Skeletal muscle tissue (tissue), 3 donors: ENCODE measurements at regions not wholly inside any gene's neighbourhood (a gene's known extent, or its start where the extent isn't known, plus 50 kb on each side); places are given as distances from the start of the nearest gene placed in this dataset.
A peak's percentile ranks its signal among the peaks of the same experiment; 100 is the strongest.

Experiments
- H3K27ac ChIP-seq: one replicate; pipeline ENCODE4 v1.7.0; 2013; ENCODE audit warnings: mild to moderate bottlenecking, low read depth, low read length, inconsistent platforms
- H3K27me3 ChIP-seq, 3 donors: one replicate each; pipeline ENCODE4 v1.7.0; 2013; ENCODE audit warnings: low read length in 3 of 3; ENCODE audit not compliant: control insufficient read depth in 3 of 3, insufficient read depth in 3 of 3
- H3K36me3 ChIP-seq, 3 donors: one replicate each; pipeline ENCODE4 v1.7.0; 2013; ENCODE audit warnings: low read length in 3 of 3; ENCODE audit not compliant: control insufficient read depth in 3 of 3, insufficient read depth in 3 of 3
- H3K4me1 ChIP-seq, 3 donors: one replicate each; pipeline ENCODE4 v1.7.0; 2013; ENCODE audit warnings: low read length in 3 of 3, mild to moderate bottlenecking in 3 of 3; ENCODE audit not compliant: control insufficient read depth in 3 of 3, insufficient read depth in 3 of 3
- H3K4me3 ChIP-seq, 3 donors: one replicate each; pipeline ENCODE4 v1.7.0; 2013; ENCODE audit warnings: low read length in 3 of 3
- H3K9ac ChIP-seq, 3 donors: one replicate each; pipeline ENCODE4 v1.7.0; 2013; ENCODE audit warnings: low read length in 3 of 3, mild to moderate bottlenecking in 3 of 3, moderate library complexity in 2 of 3, low read depth in 1 of 3
- H3K9me3 ChIP-seq, 3 donors: one replicate each; pipeline ENCODE4 v1.7.0; 2013; ENCODE audit warnings: low read length in 3 of 3; ENCODE audit not compliant: control insufficient read depth in 3 of 3
- donor health status: Osteomylitis.

- H3K27ac ChIP-seq = peak overlapping the region; percentile 96
- H3K9ac ChIP-seq = peak overlapping the region in 1 of 3 donors; percentile 55
- H3K27me3 ChIP-seq = no peaks in the 10 kb centered on the region
- no peaks in the 10 kb centered on the region for H3K36me3 ChIP-seq
- no peak overlapping the region for H3K4me3 ChIP-seq
- H3K9me3 ChIP-seq = no peaks in the 10 kb centered on the region
- peaks cover 4 to 15% (median 11%) of the 10 kb centered on the region in 3 donors for H3K4me1 ChIP-seq
These were observed 77.8 kb downstream of the BOD1 start for GRCh38 chr5:173538654-173539053.

- H3K9me3 ChIP-seq = no peaks in the 10 kb centered on the region
- H3K27ac ChIP-seq = peak overlapping the region; percentile 96
- no peak overlapping the region for H3K4me3 ChIP-seq
- H3K9ac ChIP-seq = peak overlapping the region in 1 of 3 donors; percentile 55
- peaks cover 4 to 15% (median 11%) of the 10 kb centered on the region in 3 donors for H3K4me1 ChIP-seq
- no peaks in the 10 kb centered on the region for H3K27me3 ChIP-seq
- H3K36me3 ChIP-seq = no peaks in the 10 kb centered on the region
These were observed 78.4 kb downstream of the BOD1 start for GRCh38 chr5:173538018-173538417.

- H3K27ac ChIP-seq = peak overlapping the region; percentile 96
- H3K27me3 ChIP-seq = no peaks in the 10 kb centered on the region
- H3K9ac ChIP-seq = no peak overlapping the region
- peaks cover 0 to 16% (median 13%) of the 10 kb centered on the region in 3 donors for H3K4me1 ChIP-seq
- no peak overlapping the region for H3K4me3 ChIP-seq
- H3K36me3 ChIP-seq = no peaks in the 10 kb centered on the region
- no peaks in the 10 kb centered on the region for H3K9me3 ChIP-seq
These were observed 79.2 kb downstream of the BOD1 start for GRCh38 chr5:173537228-173537627.

- Histone ChIP-seq H3K27me3 (no peaks in the 10 kb centered on the region), H3K36me3 (no peaks in the 10 kb centered on the region), H3K9me3 (no peaks in the 10 kb centered on the region), H3K9ac (no peak overlapping the region), H3K27ac (no peak overlapping the region), H3K4me1 (peaks cover 4 to 25% (median 15%) of the 10 kb centered on the region in 3 donors), H3K4me3 (no peak overlapping the region)
These were observed 80.3 kb downstream of the BOD1 start for GRCh38 chr5:173535976-173536639.

GRCh38 chr5:173535166-173535975 lies 81.1 kb downstream of the BOD1 start:
- Histone ChIP-seq H3K9me3 (no peaks in the 10 kb centered on the region), H3K4me3 (no peak overlapping the region), H3K27ac (no peak overlapping the region), H3K4me1 (peaks cover 4 to 26% (median 15%) of the 10 kb centered on the region in 3 donors), H3K27me3 (no peaks in the 10 kb centered on the region), H3K36me3 (no peaks in the 10 kb centered on the region), H3K9ac (no peak overlapping the region)

GRCh38 chr5:173534664-173535063 lies 81.8 kb downstream of the BOD1 start:
- Histone ChIP-seq H3K36me3 (no peaks in the 10 kb centered on the region), H3K9ac (no peak overlapping the region), H3K9me3 (no peaks in the 10 kb centered on the region), H3K4me3 (no peak overlapping the region), H3K27ac (no peak overlapping the region), H3K4me1 (peaks cover 4 to 26% (median 15%) of the 10 kb centered on the region in 3 donors), H3K27me3 (no peaks in the 10 kb centered on the region)

- Histone ChIP-seq H3K4me1 (peaks cover 4 to 26% (median 15%) of the 10 kb centered on the region in 3 donors), H3K4me3 (no peak overlapping the region), H3K27ac (no peak overlapping the region), H3K27me3 (no peaks in the 10 kb centered on the region), H3K9me3 (no peaks in the 10 kb centered on the region), H3K36me3 (no peaks in the 10 kb centered on the region), H3K9ac (no peak overlapping the region)
These were observed 82.4 kb downstream of the BOD1 start for GRCh38 chr5:173534031-173534430.

- no peak overlapping the region for H3K27ac ChIP-seq
- no peak overlapping the region for H3K4me3 ChIP-seq
These were observed 83.7 kb downstream of the BOD1 start for GRCh38 chr5:173532689-173533250.

GRCh38 chr5:173531863-173532262 lies 84.6 kb downstream of the BOD1 start:
- Histone ChIP-seq H3K4me1 (peaks cover 4 to 16% (median 9%) of the 10 kb centered on the region in 3 donors), H3K27ac (peak overlapping the region; percentile 9), H3K27me3 (no peaks in the 10 kb centered on the region), H3K4me3 (no peak overlapping the region), H3K9me3 (no peaks in the 10 kb centered on the region), H3K36me3 (no peaks in the 10 kb centered on the region), H3K9ac (peak overlapping the region in 2 of 3 donors; percentile 50 to 51)

More at GRCh38 chr5:173532689-173533250, 83.7 kb downstream of the BOD1 start:
- Histone ChIP-seq H3K27me3 (no peaks in the 10 kb centered on the region), H3K9ac (no peak overlapping the region), H3K36me3 (no peaks in the 10 kb centered on the region), H3K4me1 (peaks cover 4 to 16% (median 9%) of the 10 kb centered on the region in 3 donors), H3K9me3 (no peaks in the 10 kb centered on the region)

- Histone ChIP-seq H3K9me3 (no peaks in the 10 kb centered on the region), H3K4me3 (no peak overlapping the region), H3K27ac (no peak overlapping the region), H3K4me1 (peaks cover 4 to 16% (median 9%) of the 10 kb centered on the region in 3 donors), H3K9ac (no peak overlapping the region), H3K27me3 (no peaks in the 10 kb centered on the region), H3K36me3 (no peaks in the 10 kb centered on the region)
These were observed 85.9 kb downstream of the BOD1 start for GRCh38 chr5:173530547-173530946.
